Ascending aorta (tissue), 2 donors: ENCODE measurements at regions not wholly inside any gene's neighbourhood (a gene's known extent, or its start where the extent isn't known, plus 50 kb on each side); places are given as distances from the start of the nearest gene placed in this dataset.
"Not testable (repeated sequence)": the region's sequence is repeated elsewhere in the genome, so short reads cannot be mapped to it uniquely, and the experiment has no call there.

ENCODE experiments used
- DNase-seq, 2 donors: peaks; one replicate each; pipeline ENCODE4 v3.0.0-alpha.2; 2019; ENCODE audit warnings: low spot score in 2 of 2
- H3K27ac ChIP-seq, 2 donors: fragments of 200-600 bp; sonication (generic); one replicate each; pipeline ENCODE4 v1.5.1; 2016 to 2017; ENCODE audit warnings: mild to moderate bottlenecking in 1 of 2
- H3K27me3 ChIP-seq: fragments of 200-600 bp; sonication (generic); one replicate; pipeline ENCODE4 v1.5.1; 2017
- H3K36me3 ChIP-seq, 2 donors: fragments of 200-600 bp; sonication (generic); one replicate each; pipeline ENCODE4 v1.5.1; 2016
- H3K4me1 ChIP-seq, 2 donors: fragments of 200-600 bp; sonication (generic); one replicate each; pipeline ENCODE4 v1.5.1; 2016 to 2017; ENCODE audit warnings: mild to moderate bottlenecking in 1 of 2
- H3K4me3 ChIP-seq, 2 donors: fragments of 200-600 bp; sonication (generic); one replicate each; pipeline ENCODE4 v1.5.1; 2016 to 2017; ENCODE audit warnings: mild to moderate bottlenecking in 1 of 2
- H3K9me3 ChIP-seq, 2 donors: fragments of 200-600 bp; sonication (generic); one replicate each; pipeline ENCODE4 v1.5.1; 2016
- CTCF ChIP-seq, 3 experiments: fragments of 200-600 bp in 2 of 3; fragments of 450-650 bp in 1 of 3; sonication (generic) in 2 of 3; IDR thresholded peaks; one replicate each; pipeline ENCODE4 v1.5.1; 2016 to 2019; ENCODE audit warnings: antibody characterized with exemption in 3 of 3, mild to moderate bottlenecking in 1 of 3, moderate library complexity in 1 of 3
- intact Hi-C: fragments of 100-400 bp; cut with DNase I; formaldehyde crosslinking; loops from one replicate; pipeline ENCODE4 v1.15.1; 2023

GRCh38 chr13:56752636-56753035, 388.1 kb upstream of the PRR20A start:
- H3K27ac ChIP-seq = no peak overlapping the region
- no peaks in the 10 kb centered on the region for H3K36me3 ChIP-seq
- H3K9me3 ChIP-seq = no peaks in the 10 kb centered on the region
- H3K4me3 ChIP-seq = no peak overlapping the region
- no peak for TF ChIP-seq CTCF (IDR thresholded peaks at IDR 0.05)
- no peak for DNase-seq
- H3K27me3 ChIP-seq = no peaks in the 10 kb centered on the region
- intact Hi-C loops = no loop called here
- H3K4me1 ChIP-seq = no peaks in the 10 kb centered on the region

- Histone ChIP-seq H3K27ac (no peak overlapping the region), H3K9me3 (no peaks in the 10 kb centered on the region), H3K4me3 (no peak overlapping the region), H3K4me1 (no peaks in the 10 kb centered on the region), H3K27me3 (no peaks in the 10 kb centered on the region), H3K36me3 (no peaks in the 10 kb centered on the region)
- DNase-seq = no peak
- intact Hi-C loops = no loop called here
- peak in 1 of 3 experiments; percentile 11 for TF ChIP-seq CTCF (IDR thresholded peaks at IDR 0.05)
Observed at GRCh38 chr13:56755181-56755935, 385.4 kb upstream of the PRR20A start.

GRCh38 chr13:56763333-56763732, 377.4 kb upstream of the PRR20A start:
- H3K4me1 ChIP-seq, H3K27ac ChIP-seq, intact Hi-C loops, H3K36me3 ChIP-seq, H3K27me3 ChIP-seq, H3K4me3 ChIP-seq, H3K9me3 ChIP-seq, DNase-seq: not testable (repeated sequence)

- H3K36me3 ChIP-seq = no peaks in the 10 kb centered on the region
- no peaks in the 10 kb centered on the region for H3K9me3 ChIP-seq
- no peaks in the 10 kb centered on the region for H3K27me3 ChIP-seq
- no peak for TF ChIP-seq CTCF (IDR thresholded peaks at IDR 0.05)
- H3K4me3 ChIP-seq = no peak overlapping the region
- intact Hi-C loops = no loop called here
- H3K4me1 ChIP-seq = no peaks in the 10 kb centered on the region
- no peak for DNase-seq
- no peak overlapping the region for H3K27ac ChIP-seq
Observed at GRCh38 chr13:56773148-56773547, 367.6 kb upstream of the PRR20A start.

GRCh38 chr13:56789527-56789926, 351.2 kb upstream of the PRR20A start:
- Histone ChIP-seq H3K4me1 (no peaks in the 10 kb centered on the region), H3K27ac (no peak overlapping the region), H3K4me3 (no peak overlapping the region), H3K9me3 (no peaks in the 10 kb centered on the region), H3K36me3 (no peaks in the 10 kb centered on the region), H3K27me3 (no peaks in the 10 kb centered on the region)
- TF ChIP-seq CTCF (IDR thresholded peaks at IDR 0.05) = no peak
- intact Hi-C loops = no loop called here
- no peak for DNase-seq

GRCh38 chr13:56837161-56837560, 303.6 kb upstream of the PRR20A start:
- no peaks in the 10 kb centered on the region for H3K36me3 ChIP-seq
- H3K27me3 ChIP-seq = no peaks in the 10 kb centered on the region
- no peak overlapping the region for H3K4me3 ChIP-seq
- H3K9me3 ChIP-seq = peaks cover 0 to 6% of the 10 kb centered on the region in 2 donors
- no peak for DNase-seq
- no peak for TF ChIP-seq CTCF (IDR thresholded peaks at IDR 0.05)
- no peaks in the 10 kb centered on the region for H3K4me1 ChIP-seq
- intact Hi-C loops = no loop called here
- H3K27ac ChIP-seq = no peak overlapping the region
